ENCODE measurements at regions not wholly inside any gene's neighbourhood (a gene's known extent, or its start where the extent isn't known, plus 50 kb on each side); places are given as distances from the start of the nearest gene placed in this dataset.

DNA sequence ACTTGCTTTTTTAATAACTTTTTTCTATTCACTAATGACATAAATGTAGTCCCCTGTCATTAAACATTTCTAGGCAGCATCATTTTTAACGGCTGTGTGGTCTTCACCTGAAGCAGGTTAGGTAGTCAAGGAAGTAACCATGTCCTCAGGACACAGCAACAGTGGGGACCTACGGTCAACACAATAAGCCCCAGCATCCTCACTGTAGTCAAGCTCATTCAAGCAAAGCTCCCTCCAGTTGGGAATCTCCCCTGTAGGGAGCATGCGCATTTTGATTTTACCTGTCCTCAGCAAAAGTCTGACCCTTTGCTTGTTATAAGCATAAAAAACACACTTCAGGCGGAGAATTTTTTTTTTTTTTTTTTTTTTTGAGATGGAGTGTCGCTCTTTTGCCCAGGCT lies 151.4 kb downstream of the SHQ1 start:
- Histone ChIP-seq H3K4me2 (replicated peaks; ENCODE audit: extremely low read depth, low read length, poor library complexity, severe bottlenecking) (no peak overlapping the region), H3K9me3 (replicated peaks in 1 of 2; ENCODE audit: control insufficient read depth in 1 of 2, insufficient read depth in 1 of 2, low read length in 2 of 2) (no peaks in the 10 kb centered on the region), H4K20me1 (ENCODE audit: insufficient read depth, low read length) (no peaks in the 10 kb centered on the region), H3K79me2 (ENCODE audit: insufficient read depth, low read length) (no peaks in the 10 kb centered on the region), H3K27me3 (ENCODE audit: control insufficient read depth in 2 of 2, insufficient read depth in 2 of 2, low read length in 2 of 2) (no peaks in the 10 kb centered on the region), H3K9ac (ENCODE audit: insufficient read depth, low read length, poor library complexity, severe bottlenecking) (no peak overlapping the region), H3K4me1 (ENCODE audit: control insufficient read depth in 1 of 2, insufficient read depth in 2 of 2, low read length in 2 of 2) (no peaks in the 10 kb centered on the region), H2AFZ (ENCODE audit: insufficient read depth, low read depth, low read length, poor library complexity, severe bottlenecking) (no peak overlapping the region), H3K4me3 (replicated peaks in 1 of 3; ENCODE audit: low read depth in 2 of 3, low read length in 3 of 3) (no peak overlapping the region), H3K27ac (ENCODE audit: low read depth in 1 of 2, low read length in 2 of 2) (no peak overlapping the region), H3K36me3 (replicated peaks in 1 of 2; ENCODE audit: control insufficient read depth in 1 of 2, insufficient read depth in 2 of 2, low read length in 2 of 2) (no peaks in the 10 kb centered on the region)
- WGBS (ENCODE audit: insufficient coverage) = 100% methylated on average over 1 of the region's 5 CpGs
- Mint-ChIP-seq H3K27ac (no peak overlapping the region), H3K9me3 (no peaks in the 10 kb centered on the region), H3K36me3 (no peaks in the 10 kb centered on the region), H3K4me3 (no peak overlapping the region), H3K27me3 (ENCODE audit: low read depth in 3 of 3) (peaks cover 2 to 6% (median 5%) of the 10 kb centered on the region in 3 donors), H3K4me1 (peaks cover 3% of the 10 kb centered on the region)
- no peak for DNase-seq
- TF ChIP-seq, protein P1, sequence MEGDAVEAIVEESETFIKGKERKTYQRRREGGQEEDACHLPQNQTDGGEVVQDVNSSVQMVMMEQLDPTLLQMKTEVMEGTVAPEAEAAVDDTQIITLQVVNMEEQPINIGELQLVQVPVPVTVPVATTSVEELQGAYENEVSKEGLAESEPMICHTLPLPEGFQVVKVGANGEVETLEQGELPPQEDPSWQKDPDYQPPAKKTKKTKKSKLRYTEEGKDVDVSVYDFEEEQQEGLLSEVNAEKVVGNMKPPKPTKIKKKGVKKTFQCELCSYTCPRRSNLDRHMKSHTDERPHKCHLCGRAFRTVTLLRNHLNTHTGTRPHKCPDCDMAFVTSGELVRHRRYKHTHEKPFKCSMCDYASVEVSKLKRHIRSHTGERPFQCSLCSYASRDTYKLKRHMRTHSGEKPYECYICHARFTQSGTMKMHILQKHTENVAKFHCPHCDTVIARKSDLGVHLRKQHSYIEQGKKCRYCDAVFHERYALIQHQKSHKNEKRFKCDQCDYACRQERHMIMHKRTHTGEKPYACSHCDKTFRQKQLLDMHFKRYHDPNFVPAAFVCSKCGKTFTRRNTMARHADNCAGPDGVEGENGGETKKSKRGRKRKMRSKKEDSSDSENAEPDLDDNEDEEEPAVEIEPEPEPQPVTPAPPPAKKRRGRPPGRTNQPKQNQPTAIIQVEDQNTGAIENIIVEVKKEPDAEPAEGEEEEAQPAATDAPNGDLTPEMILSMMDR (IDR thresholded peaks at IDR 0.05) = no peak
- intact Hi-C loops (cut with micrococcal nuclease) = no loop called here

DNA sequence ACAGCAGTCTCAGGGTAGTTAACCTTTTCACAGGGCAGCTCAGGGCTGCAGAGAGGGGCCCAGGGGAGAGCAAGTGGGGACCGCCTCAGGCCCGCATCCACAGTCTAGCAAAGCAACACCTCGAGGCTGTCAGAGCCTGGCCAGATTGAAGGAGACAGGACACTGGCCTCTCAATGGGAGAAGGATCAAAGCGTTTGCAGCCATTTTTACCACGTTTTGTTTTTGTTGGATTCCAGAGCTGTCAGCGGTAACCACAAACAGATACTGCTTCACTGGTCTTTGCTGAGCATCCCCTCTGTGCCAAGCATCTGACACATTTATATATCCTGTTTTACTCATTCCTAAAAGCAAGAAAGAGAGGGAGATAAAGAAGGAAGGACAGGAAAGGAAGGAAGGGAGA lies 153.8 kb downstream of the SHQ1 start:
- no peaks in the 10 kb centered on the region for H3K9me3 ChIP-seq (replicated peaks in 1 of 2; ENCODE audit: control insufficient read depth in 1 of 2, insufficient read depth in 1 of 2, low read length in 2 of 2)
- no peaks in the 10 kb centered on the region for H3K36me3 ChIP-seq (replicated peaks in 1 of 2; ENCODE audit: control insufficient read depth in 1 of 2, insufficient read depth in 2 of 2, low read length in 2 of 2)
- Mint-ChIP-seq H3K9me3 (no peaks in the 10 kb centered on the region), H3K36me3 (no peaks in the 10 kb centered on the region), H3K4me3 (no peak overlapping the region), H3K27ac (peak overlapping the region in 1 of 7 donors; percentile 51), H3K4me1 (peaks cover 3% of the 10 kb centered on the region), H3K27me3 (ENCODE audit: low read depth in 3 of 3) (peaks cover 1 to 5% (median 3%) of the 10 kb centered on the region in 3 donors)
- no peaks in the 10 kb centered on the region for H3K79me2 ChIP-seq (ENCODE audit: insufficient read depth, low read length)
- no peak for DNase-seq
- H3K4me2 ChIP-seq (replicated peaks; ENCODE audit: extremely low read depth, low read length, poor library complexity, severe bottlenecking) = no peak overlapping the region
- 82% methylated on average over 5 of the region's 6 CpGs for WGBS (ENCODE audit: insufficient coverage)
- TF ChIP-seq, protein P1 (IDR thresholded peaks at IDR 0.05) = no peak
- no peak overlapping the region for H2AFZ ChIP-seq (ENCODE audit: insufficient read depth, low read depth, low read length, poor library complexity, severe bottlenecking)
- no peaks in the 10 kb centered on the region for H4K20me1 ChIP-seq (ENCODE audit: insufficient read depth, low read length)
- no peaks in the 10 kb centered on the region for H3K4me1 ChIP-seq (ENCODE audit: control insufficient read depth in 1 of 2, insufficient read depth in 2 of 2, low read length in 2 of 2)
- no peak overlapping the region for H3K9ac ChIP-seq (ENCODE audit: insufficient read depth, low read length, poor library complexity, severe bottlenecking)
- no peaks in the 10 kb centered on the region for H3K27me3 ChIP-seq (ENCODE audit: control insufficient read depth in 2 of 2, insufficient read depth in 2 of 2, low read length in 2 of 2)
- H3K27ac ChIP-seq (ENCODE audit: low read depth in 1 of 2, low read length in 2 of 2) = no peak overlapping the region
- intact Hi-C loops (cut with micrococcal nuclease) = no loop called here
- no peak overlapping the region for H3K4me3 ChIP-seq (replicated peaks in 1 of 3; ENCODE audit: low read depth in 2 of 3, low read length in 3 of 3)
